GM19240 (cell line): ENCODE measurements at regions not wholly inside any gene's neighbourhood (a gene's known extent, or its start where the extent isn't known, plus 50 kb on each side); places are given as distances from the start of the nearest gene placed in this dataset.
"Not testable (repeated sequence)": the region's sequence is repeated elsewhere in the genome, so short reads cannot be mapped to it uniquely, and the experiment has no call there.

Source experiments
- DNase-seq: peaks from one replicate; pipeline ENCODE4 v3.0.0; 2011; ENCODE audit warnings: low spot score; ENCODE audit not compliant: insufficient read length

- no peak for DNase-seq
These were observed 504.4 kb upstream of the LMO3 start for GRCh38 chr12:17110316-17110715.

- DNase-seq: no peak
These were observed 503.0 kb upstream of the LMO3 start for GRCh38 chr12:17108877-17109541.

GRCh38 chr12:17104801-17105200 is 498.8 kb upstream of the LMO3 start:
- no peak for DNase-seq

- DNase-seq: no peak
These were observed 491.7 kb upstream of the LMO3 start for GRCh38 chr12:17097674-17098073.

GRCh38 chr12:17084831-17085230 is 478.9 kb upstream of the LMO3 start:
- no peak for DNase-seq

GRCh38 chr12:17079251-17079909 is 473.4 kb upstream of the LMO3 start:
- DNase-seq: no peak

- DNase-seq: no peak
These were observed 471.6 kb upstream of the LMO3 start for GRCh38 chr12:17077594-17077993.

- no peak for DNase-seq
These were observed 470.8 kb upstream of the LMO3 start for GRCh38 chr12:17076811-17077210.

- no peak for DNase-seq
These were observed 470.2 kb upstream of the LMO3 start for GRCh38 chr12:17076028-17076744.

GRCh38 chr12:17064834-17065233 is 458.9 kb upstream of the LMO3 start:
- DNase-seq: no peak

GRCh38 chr12:17062267-17063036 is 456.5 kb upstream of the LMO3 start:
- DNase-seq: no peak

GRCh38 chr12:17060260-17060659 is 454.3 kb upstream of the LMO3 start:
- DNase-seq: no peak

GRCh38 chr12:17056546-17056945 is 450.6 kb upstream of the LMO3 start:
- no peak for DNase-seq

- no peak for DNase-seq
These were observed 433.0 kb upstream of the LMO3 start for GRCh38 chr12:17038923-17039322.

- no peak for DNase-seq
These were observed 429.4 kb upstream of the LMO3 start for GRCh38 chr12:17035372-17035771.

- no peak for DNase-seq
These were observed 424.4 kb upstream of the LMO3 start for GRCh38 chr12:17030338-17030737.

- DNase-seq: no peak
These were observed 422.4 kb upstream of the LMO3 start for GRCh38 chr12:17028348-17028747.

GRCh38 chr12:17025424-17025823 is 419.5 kb upstream of the LMO3 start:
- not testable (repeated sequence) for DNase-seq

GRCh38 chr12:17020765-17021164 is 414.8 kb upstream of the LMO3 start:
- DNase-seq: no peak

- DNase-seq: no peak
These were observed 411.4 kb upstream of the LMO3 start for GRCh38 chr12:17017402-17017801.

GRCh38 chr12:17016116-17016864 is 410.3 kb upstream of the LMO3 start:
- DNase-seq: no peak
